Thoracic aorta (tissue), 2 donors: ENCODE measurements at regions not wholly inside any gene's neighbourhood (a gene's known extent, or its start where the extent isn't known, plus 50 kb on each side); places are given as distances from the start of the nearest gene placed in this dataset.

Experiments used
- ATAC-seq: fragments of 150-250 bp; one replicate; pipeline ENCODE4 v1.8.0; 2017; ENCODE audit warnings: low read depth; ENCODE audit not compliant: insufficient number of reproducible peaks, low FRiP score
- DNase-seq: peaks from one replicate; pipeline ENCODE4 v3.0.0-alpha.2; 2020; ENCODE audit warnings: low spot score
- H3K27ac ChIP-seq, 2 donors: fragments of 200-600 bp; sonication (generic); 1 replicate in 1 of 2; 2 replicates in 1 of 2; pipeline ENCODE4 v1.5.1; 2016; ENCODE audit warnings: mild to moderate bottlenecking in 2 of 2, moderate library complexity in 2 of 2
- H3K27me3 ChIP-seq: fragments of 200-600 bp; sonication (generic); replicated peaks from 2 replicates; pipeline ENCODE4 v1.6.0; 2016; ENCODE audit warnings: mild to moderate bottlenecking; ENCODE audit not compliant: insufficient read depth
- H3K36me3 ChIP-seq: fragments of 200-600 bp; sonication (generic); one replicate; pipeline ENCODE4 v1.5.1; 2016
- H3K4me1 ChIP-seq, 2 donors: fragments of 200-600 bp; sonication (generic); 1 replicate in 1 of 2; 2 replicates in 1 of 2; pipeline versions ENCODE4 v1.5.1 to v1.6.0; 2016; ENCODE audit warnings: low read depth in 2 of 2, mild to moderate bottlenecking in 1 of 2; ENCODE audit not compliant: control insufficient read depth in 1 of 2
- H3K4me3 ChIP-seq: fragments of 200-600 bp; sonication (generic); 2 replicates; pipeline ENCODE4 v1.5.1; 2016; ENCODE audit warnings: mild to moderate bottlenecking
- H3K9me3 ChIP-seq: fragments of 200-600 bp; sonication (generic); 2 replicates; pipeline ENCODE4 v1.5.1; 2016
- TF ChIP-seq, protein P1 (sequence below): fragments of 200-600 bp; sonication (generic); IDR thresholded peaks from one replicate; pipeline ENCODE4 v1.5.1; 2019; ENCODE audit warnings: antibody characterized with exemption

- no peaks in the 10 kb centered on the region for H3K9me3 ChIP-seq
- no peaks in the 10 kb centered on the region for H3K27me3 ChIP-seq
- H3K4me3 ChIP-seq = no peak overlapping the region
- DNase-seq = no peak
- TF ChIP-seq, protein P1, sequence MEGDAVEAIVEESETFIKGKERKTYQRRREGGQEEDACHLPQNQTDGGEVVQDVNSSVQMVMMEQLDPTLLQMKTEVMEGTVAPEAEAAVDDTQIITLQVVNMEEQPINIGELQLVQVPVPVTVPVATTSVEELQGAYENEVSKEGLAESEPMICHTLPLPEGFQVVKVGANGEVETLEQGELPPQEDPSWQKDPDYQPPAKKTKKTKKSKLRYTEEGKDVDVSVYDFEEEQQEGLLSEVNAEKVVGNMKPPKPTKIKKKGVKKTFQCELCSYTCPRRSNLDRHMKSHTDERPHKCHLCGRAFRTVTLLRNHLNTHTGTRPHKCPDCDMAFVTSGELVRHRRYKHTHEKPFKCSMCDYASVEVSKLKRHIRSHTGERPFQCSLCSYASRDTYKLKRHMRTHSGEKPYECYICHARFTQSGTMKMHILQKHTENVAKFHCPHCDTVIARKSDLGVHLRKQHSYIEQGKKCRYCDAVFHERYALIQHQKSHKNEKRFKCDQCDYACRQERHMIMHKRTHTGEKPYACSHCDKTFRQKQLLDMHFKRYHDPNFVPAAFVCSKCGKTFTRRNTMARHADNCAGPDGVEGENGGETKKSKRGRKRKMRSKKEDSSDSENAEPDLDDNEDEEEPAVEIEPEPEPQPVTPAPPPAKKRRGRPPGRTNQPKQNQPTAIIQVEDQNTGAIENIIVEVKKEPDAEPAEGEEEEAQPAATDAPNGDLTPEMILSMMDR = no peak
- no peaks in the 10 kb centered on the region for H3K36me3 ChIP-seq
- ATAC-seq = no peak
- no peak overlapping the region for H3K27ac ChIP-seq
- H3K4me1 ChIP-seq = no peaks in the 10 kb centered on the region
These were observed 234.8 kb upstream of the FMN2 start for GRCh38 chr1:239856924-239857323.

DNA sequence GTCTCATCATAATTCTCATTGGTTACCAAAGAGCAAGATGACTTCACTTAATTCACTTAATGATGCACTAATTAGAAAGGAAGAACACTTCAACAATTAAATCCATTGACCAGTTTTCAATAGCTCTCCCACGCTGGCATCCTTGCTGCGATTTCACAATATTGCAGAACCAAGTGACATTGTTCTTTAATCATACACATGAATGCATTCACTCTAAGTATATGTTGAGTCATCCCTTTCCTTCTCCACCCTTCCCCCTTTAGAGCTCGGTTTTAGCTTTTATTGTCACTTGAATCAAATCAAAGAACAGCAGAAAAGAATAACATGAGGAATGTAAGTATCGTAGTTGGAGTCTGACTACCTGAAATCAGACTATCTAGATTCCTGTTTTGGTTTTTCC, 233.6 kb upstream of the FMN2 start:
- Histone ChIP-seq H3K4me3 (no peak overlapping the region), H3K4me1 (no peaks in the 10 kb centered on the region), H3K9me3 (no peaks in the 10 kb centered on the region), H3K36me3 (no peaks in the 10 kb centered on the region), H3K27ac (no peak overlapping the region), H3K27me3 (no peaks in the 10 kb centered on the region)
- no peak for DNase-seq
- no peak for ATAC-seq
- TF ChIP-seq, protein P1 = no peak

GRCh38 chr1:239858529-239858928, 233.2 kb upstream of the FMN2 start:
- Histone ChIP-seq H3K27me3 (no peaks in the 10 kb centered on the region), H3K27ac (no peak overlapping the region), H3K4me1 (no peaks in the 10 kb centered on the region), H3K9me3 (no peaks in the 10 kb centered on the region), H3K4me3 (no peak overlapping the region), H3K36me3 (no peaks in the 10 kb centered on the region)
- ATAC-seq = no peak
- DNase-seq = no peak
- TF ChIP-seq, protein P1 = no peak

DNA sequence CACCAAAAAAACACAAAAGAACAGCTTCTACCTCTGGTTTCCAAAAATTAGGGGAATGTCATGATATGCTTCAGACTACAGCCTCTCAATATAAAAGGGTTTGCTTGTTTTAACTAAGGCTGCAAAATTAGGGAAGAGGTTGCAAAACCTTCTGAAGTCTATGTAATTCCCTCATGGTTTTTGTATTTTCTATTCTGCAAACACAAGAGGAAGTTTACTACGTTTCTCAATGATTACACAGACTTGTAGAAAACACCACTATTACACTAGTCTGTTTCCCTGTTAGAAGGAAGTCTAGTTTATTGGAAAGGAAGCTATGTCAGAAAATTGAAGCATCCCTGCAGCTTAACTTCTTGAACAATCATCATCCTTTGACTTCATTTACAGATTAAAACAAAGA, 229.7 kb upstream of the FMN2 start:
- H3K36me3 ChIP-seq = no peaks in the 10 kb centered on the region
- H3K9me3 ChIP-seq = no peaks in the 10 kb centered on the region
- no peaks in the 10 kb centered on the region for H3K27me3 ChIP-seq
- no peak overlapping the region for H3K4me3 ChIP-seq
- DNase-seq (no peak), ATAC-seq (no peak)
- H3K4me1 ChIP-seq = no peaks in the 10 kb centered on the region
- TF ChIP-seq, protein P1 = no peak
- H3K27ac ChIP-seq = no peak overlapping the region

DNA sequence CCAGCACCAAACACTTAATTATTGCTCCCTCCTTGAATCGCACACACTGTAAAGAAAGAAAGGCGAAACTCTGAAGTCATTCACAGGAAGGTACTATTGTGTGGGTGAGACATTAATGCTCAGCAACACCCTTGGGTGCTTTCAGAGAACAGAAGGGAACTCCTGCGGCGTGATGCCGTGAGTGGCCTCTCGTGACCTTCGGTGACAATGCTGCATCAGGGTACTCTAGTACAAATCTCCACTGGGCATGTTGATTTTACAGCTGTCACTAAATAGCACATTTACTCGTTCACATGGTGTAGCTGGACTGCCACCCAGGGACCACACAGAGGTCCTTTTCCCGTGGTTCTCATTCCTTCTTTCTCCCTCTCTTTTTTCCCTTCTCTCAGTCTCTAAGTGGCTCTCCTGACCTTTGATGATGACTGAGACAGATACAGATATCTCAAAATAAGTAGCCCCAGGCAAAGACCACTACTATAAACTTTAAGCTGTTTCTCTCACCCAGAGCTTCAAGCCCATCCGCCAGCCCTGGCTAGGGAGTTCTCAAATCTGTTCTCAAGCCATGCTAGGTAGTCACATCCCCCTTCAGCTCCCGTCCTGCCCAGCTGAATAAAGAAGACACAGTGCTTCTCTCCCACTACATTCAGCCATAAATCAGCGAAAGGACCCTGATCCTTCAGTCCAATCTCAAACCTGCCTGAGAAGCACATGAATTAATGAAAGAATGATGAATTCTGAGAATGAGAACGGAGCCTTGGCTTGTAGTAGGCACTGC, 223.4 kb upstream of the FMN2 start:
- TF ChIP-seq, protein P1 = no peak
- DNase-seq (no peak), ATAC-seq (no peak)
- H3K9me3 ChIP-seq = no peaks in the 10 kb centered on the region
- H3K36me3 ChIP-seq = no peaks in the 10 kb centered on the region
- no peaks in the 10 kb centered on the region for H3K27me3 ChIP-seq
- no peak overlapping the region for H3K27ac ChIP-seq
- no peaks in the 10 kb centered on the region for H3K4me1 ChIP-seq
- H3K4me3 ChIP-seq = no peak overlapping the region
